Hepatocyte (in vitro differentiated cells): ENCODE measurements at regions not wholly inside any gene's neighbourhood (a gene's known extent, or its start where the extent isn't known, plus 50 kb on each side); places are given as distances from the start of the nearest gene placed in this dataset.

Experiments used
- DNase-seq: peaks from one replicate; pipeline ENCODE4 v3.0.0-alpha.2; 2016; ENCODE audit warnings: low spot score
- H2AFZ ChIP-seq: fragments of 200-600 bp; sonication (generic); 2 replicates; pipeline ENCODE4 v1.6.0; 2016; ENCODE audit warnings: antibody characterized with exemption, mild to moderate bottlenecking
- H3K27ac ChIP-seq: fragments of 200-600 bp; sonication (generic); 2 replicates; pipeline ENCODE4 v1.5.1; 2016; ENCODE audit warnings: mild to moderate bottlenecking
- H3K27me3 ChIP-seq: fragments of 200-600 bp; sonication (generic); 2 replicates; pipeline ENCODE4 v1.6.1; 2016
- H3K36me3 ChIP-seq: fragments of 200-600 bp; sonication (generic); replicated peaks from 2 replicates; pipeline ENCODE4 v1.5.1; 2016; ENCODE audit warnings: low read depth; ENCODE audit not compliant: insufficient read depth
- H3K4me1 ChIP-seq: fragments of 200-600 bp; sonication (generic); 2 replicates; pipeline ENCODE4 v1.5.1; 2016; ENCODE audit warnings: mild to moderate bottlenecking, moderate library complexity; ENCODE audit not compliant: insufficient read depth
- H3K4me2 ChIP-seq: fragments of 200-600 bp; sonication (generic); 2 replicates; pipeline ENCODE4 v1.6.0; 2016
- H3K4me3 ChIP-seq: fragments of 200-600 bp; sonication (generic); 2 replicates; pipeline ENCODE4 v1.5.1; 2016; ENCODE audit warnings: mild to moderate bottlenecking
- H3K79me2 ChIP-seq: fragments of 200-600 bp; sonication (generic); 2 replicates; pipeline ENCODE4 v1.6.0; 2017; ENCODE audit warnings: mild to moderate bottlenecking
- H3K9me2 ChIP-seq: fragments of 200-600 bp; sonication (generic); replicated peaks from 2 replicates; pipeline ENCODE4 v1.6.0; 2017; ENCODE audit warnings: mild to moderate bottlenecking; ENCODE audit not compliant: insufficient read depth
- H3K9me3 ChIP-seq: fragments of 200-600 bp; sonication (generic); 2 replicates; pipeline ENCODE4 v1.5.1; 2016; ENCODE audit warnings: low read depth, mild to moderate bottlenecking
- H4K20me1 ChIP-seq: fragments of 200-600 bp; sonication (generic); 2 replicates; pipeline ENCODE4 v1.6.0; 2016; ENCODE audit warnings: mild to moderate bottlenecking; ENCODE audit not compliant: insufficient read depth, poor library complexity, severe bottlenecking
- EZH2 ChIP-seq: fragments of 200-600 bp; sonication (generic); IDR thresholded peaks from 2 replicates; pipeline ENCODE4 v1.6.1; 2016; ENCODE audit warnings: antibody characterized with exemption, mild to moderate bottlenecking, borderline replicate concordance
- EZH2phosphoT487 ChIP-seq: fragments of 200-600 bp; sonication (generic); IDR thresholded peaks from one replicate; pipeline ENCODE4 v1.6.1; 2018; ENCODE audit warnings: antibody characterized with exemption, mild to moderate bottlenecking, low read depth, moderate library complexity; ENCODE audit not compliant: unreplicated experiment, severe bottlenecking
- WGBS: methylation state at CpG from one replicate; pipeline ENCODE4 v1.1.6; 2016; ENCODE audit warnings: low lambda C conversion rate; ENCODE audit errors: missing lambda C conversion rate; 5-methylcytosine and 5-hydroxymethylcytosine counted together
- TF ChIP-seq, protein P1 (sequence below): fragments of 200-600 bp; sonication (generic); IDR thresholded peaks from 2 replicates; pipeline ENCODE4 v1.5.1; 2016; ENCODE audit warnings: antibody characterized with exemption, mild to moderate bottlenecking; ENCODE audit not compliant: poor library complexity

DNA sequence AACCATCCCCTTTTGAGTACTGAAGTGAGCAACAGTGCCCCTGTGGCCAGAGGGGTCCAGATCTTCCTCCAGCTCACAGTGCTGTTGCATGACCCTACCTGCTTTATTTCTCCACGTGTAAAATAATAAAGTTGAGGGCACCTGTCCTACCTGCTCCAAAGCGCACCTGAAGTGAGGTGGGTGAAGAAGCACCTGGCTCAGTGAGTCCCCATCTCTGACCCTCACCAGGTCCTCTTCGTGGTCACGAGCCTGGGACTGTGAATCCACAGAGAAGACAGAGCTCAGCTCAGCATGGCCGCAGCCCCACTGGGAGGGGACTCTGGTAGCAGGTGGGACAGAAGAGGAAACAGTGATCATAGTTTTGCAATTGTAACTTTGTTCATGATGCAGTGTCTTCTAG lies 976.7 kb upstream of the TMEM132C start:
- TF ChIP-seq, protein P1, sequence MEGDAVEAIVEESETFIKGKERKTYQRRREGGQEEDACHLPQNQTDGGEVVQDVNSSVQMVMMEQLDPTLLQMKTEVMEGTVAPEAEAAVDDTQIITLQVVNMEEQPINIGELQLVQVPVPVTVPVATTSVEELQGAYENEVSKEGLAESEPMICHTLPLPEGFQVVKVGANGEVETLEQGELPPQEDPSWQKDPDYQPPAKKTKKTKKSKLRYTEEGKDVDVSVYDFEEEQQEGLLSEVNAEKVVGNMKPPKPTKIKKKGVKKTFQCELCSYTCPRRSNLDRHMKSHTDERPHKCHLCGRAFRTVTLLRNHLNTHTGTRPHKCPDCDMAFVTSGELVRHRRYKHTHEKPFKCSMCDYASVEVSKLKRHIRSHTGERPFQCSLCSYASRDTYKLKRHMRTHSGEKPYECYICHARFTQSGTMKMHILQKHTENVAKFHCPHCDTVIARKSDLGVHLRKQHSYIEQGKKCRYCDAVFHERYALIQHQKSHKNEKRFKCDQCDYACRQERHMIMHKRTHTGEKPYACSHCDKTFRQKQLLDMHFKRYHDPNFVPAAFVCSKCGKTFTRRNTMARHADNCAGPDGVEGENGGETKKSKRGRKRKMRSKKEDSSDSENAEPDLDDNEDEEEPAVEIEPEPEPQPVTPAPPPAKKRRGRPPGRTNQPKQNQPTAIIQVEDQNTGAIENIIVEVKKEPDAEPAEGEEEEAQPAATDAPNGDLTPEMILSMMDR = no peak
- TF ChIP-seq EZH2 (no peak), EZH2phosphoT487 (no peak)
- Histone ChIP-seq H3K4me3 (no peak overlapping the region), H3K4me1 (no peaks in the 10 kb centered on the region), H3K27me3 (no peaks in the 10 kb centered on the region), H3K9me3 (no peaks in the 10 kb centered on the region), H3K4me2 (no peak overlapping the region), H2AFZ (no peak overlapping the region), H3K79me2 (no peaks in the 10 kb centered on the region), H4K20me1 (no peaks in the 10 kb centered on the region), H3K27ac (no peak overlapping the region), H3K36me3 (no peaks in the 10 kb centered on the region), H3K9me2 (no peaks in the 10 kb centered on the region)
- no peak for DNase-seq
- 86% methylated on average over 5 of the region's 5 CpGs for WGBS

- no peak for TF ChIP-seq EZH2
- no peak for TF ChIP-seq EZH2phosphoT487
- no peaks in the 10 kb centered on the region for H4K20me1 ChIP-seq
- no peak for DNase-seq
- H3K36me3 ChIP-seq = no peaks in the 10 kb centered on the region
- WGBS = 95% methylated on average over 6 of the region's 6 CpGs
- H3K4me3 ChIP-seq = no peak overlapping the region
- no peak overlapping the region for H2AFZ ChIP-seq
- no peaks in the 10 kb centered on the region for H3K9me3 ChIP-seq
- H3K9me2 ChIP-seq = no peaks in the 10 kb centered on the region
- H3K27ac ChIP-seq = no peak overlapping the region
- H3K4me1 ChIP-seq = no peaks in the 10 kb centered on the region
- H3K27me3 ChIP-seq = no peaks in the 10 kb centered on the region
- H3K4me2 ChIP-seq = no peak overlapping the region
- no peaks in the 10 kb centered on the region for H3K79me2 ChIP-seq
Observed at GRCh38 chr12:127292736-127293135, 974.2 kb upstream of the TMEM132C start.

DNA sequence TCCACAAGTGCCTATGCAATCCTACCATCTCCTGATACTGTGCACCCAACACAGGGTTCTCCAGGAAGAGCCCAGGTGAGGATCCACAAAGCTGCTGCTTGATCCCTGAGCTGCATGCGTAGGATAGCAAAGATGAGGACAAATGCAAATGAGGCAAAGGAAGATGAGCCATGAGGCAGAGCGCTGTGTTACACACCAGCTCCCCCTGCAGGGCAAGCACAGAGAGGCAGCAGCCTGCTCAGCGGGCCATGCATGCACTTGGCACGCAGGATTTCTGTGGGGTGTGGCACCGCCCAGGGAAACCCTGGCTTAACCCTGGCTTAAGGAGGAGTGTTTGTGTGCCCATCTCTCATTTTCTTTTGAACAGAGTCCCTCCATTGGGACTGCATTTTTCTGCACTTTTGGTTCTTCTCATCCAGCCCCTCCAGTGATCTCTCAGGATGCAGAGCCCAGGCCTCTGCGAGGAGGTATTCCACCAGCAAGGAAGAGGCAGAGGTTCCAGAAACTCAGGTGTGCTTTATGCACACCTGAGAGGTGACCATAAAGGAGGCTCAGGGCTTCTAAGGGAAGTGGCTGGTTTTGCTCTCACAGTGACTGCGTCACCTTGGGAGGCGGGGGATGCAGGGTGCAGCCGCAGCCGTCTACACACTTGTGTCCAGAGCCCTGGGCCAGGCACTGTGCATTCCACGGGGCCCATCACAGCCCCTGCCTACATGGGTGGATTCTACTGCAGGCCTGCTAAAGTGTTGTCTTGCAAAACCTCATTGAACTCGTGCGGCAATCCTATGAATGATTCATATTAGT lies 973.3 kb upstream of the TMEM132C start:
- DNase-seq = peak; percentile 78
- Histone ChIP-seq H2AFZ (no peak overlapping the region), H3K27me3 (no peaks in the 10 kb centered on the region), H3K4me1 (no peaks in the 10 kb centered on the region), H3K4me2 (no peak overlapping the region), H3K79me2 (no peaks in the 10 kb centered on the region), H3K36me3 (no peaks in the 10 kb centered on the region), H3K27ac (no peak overlapping the region), H4K20me1 (no peaks in the 10 kb centered on the region), H3K9me3 (no peaks in the 10 kb centered on the region), H3K4me3 (no peak overlapping the region), H3K9me2 (no peaks in the 10 kb centered on the region)
- no peak for TF ChIP-seq EZH2
- TF ChIP-seq, protein P1 = peak; percentile 76
- WGBS = 62% methylated on average over 13 of the region's 13 CpGs

DNA sequence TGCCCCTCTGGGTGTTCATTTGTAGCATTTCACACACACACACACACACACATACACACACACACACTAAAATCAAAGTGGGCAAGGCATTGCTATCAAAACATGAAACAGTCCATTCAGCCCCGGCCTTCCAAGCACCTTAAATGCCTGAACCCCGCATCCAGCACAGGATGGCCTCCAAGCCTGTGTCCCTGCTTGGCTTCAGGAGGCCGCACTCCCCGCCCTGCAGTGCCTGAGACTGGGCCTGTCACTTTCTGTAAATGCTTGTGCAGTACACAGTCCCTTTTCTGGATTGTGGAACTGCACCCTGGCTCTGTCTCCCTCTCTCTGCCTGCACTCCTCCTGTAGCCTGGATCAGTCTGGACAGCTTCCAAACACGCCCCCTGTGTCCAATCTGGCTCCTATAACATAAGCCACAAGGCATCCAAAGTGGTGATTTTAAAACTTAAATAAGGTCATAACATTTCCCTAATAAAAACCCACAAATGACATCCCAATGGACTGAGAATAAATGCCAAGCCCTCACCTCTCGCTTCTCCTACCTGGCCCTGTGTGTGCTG lies 972.2 kb upstream of the TMEM132C start:
- H3K27ac ChIP-seq = no peak overlapping the region
- no peak overlapping the region for H3K4me2 ChIP-seq
- no peaks in the 10 kb centered on the region for H3K79me2 ChIP-seq
- no peaks in the 10 kb centered on the region for H3K9me3 ChIP-seq
- H3K9me2 ChIP-seq = no peaks in the 10 kb centered on the region
- DNase-seq = no peak
- TF ChIP-seq EZH2phosphoT487 = no peak
- no peak for TF ChIP-seq EZH2
- TF ChIP-seq, protein P1 = no peak
- no peaks in the 10 kb centered on the region for H4K20me1 ChIP-seq
- H3K4me3 ChIP-seq = no peak overlapping the region
- H2AFZ ChIP-seq = no peak overlapping the region
- H3K4me1 ChIP-seq = no peaks in the 10 kb centered on the region
- no peaks in the 10 kb centered on the region for H3K36me3 ChIP-seq
- 88% methylated on average over 6 of the region's 6 CpGs for WGBS
- H3K27me3 ChIP-seq = no peaks in the 10 kb centered on the region
